H9 (cell line): ENCODE measurements at regions not wholly inside any gene's neighbourhood (a gene's known extent, or its start where the extent isn't known, plus 50 kb on each side); places are given as distances from the start of the nearest gene placed in this dataset.

Experiments used
- DNase-seq: peaks from one replicate; pipeline ENCODE4 v3.0.0-alpha.2; 2017
- H2AFZ ChIP-seq: one replicate; pipeline ENCODE4 v1.6.1; 2013; ENCODE audit warnings: mild to moderate bottlenecking, low read length, control low read depth, moderate library complexity
- H2AK5ac ChIP-seq: 2 replicates; pipeline ENCODE4 v1.6.1; 2013; ENCODE audit warnings: low read length, control low read depth, mixed read lengths; ENCODE audit not compliant: insufficient read length
- H2BK120ac ChIP-seq: one replicate; pipeline ENCODE4 v1.6.1; 2013; ENCODE audit warnings: low read depth, mild to moderate bottlenecking, low read length, control low read depth, inconsistent platforms; ENCODE audit not compliant: poor library complexity, severe bottlenecking
- H2BK12ac ChIP-seq: 2 replicates; pipeline ENCODE4 v1.6.1; 2013; ENCODE audit warnings: low read length, control low read depth, mixed read lengths, low read depth; ENCODE audit not compliant: insufficient read length
- H2BK15ac ChIP-seq: 2 replicates; pipeline ENCODE4 v1.6.1; 2013; ENCODE audit warnings: low read depth, low read length, control low read depth
- H2BK20ac ChIP-seq: one replicate; pipeline ENCODE4 v1.6.1; 2013; ENCODE audit warnings: low read depth, mild to moderate bottlenecking, low read length, control low read depth, inconsistent platforms; ENCODE audit not compliant: poor library complexity, severe bottlenecking
- H2BK5ac ChIP-seq: 2 replicates; pipeline ENCODE4 v1.6.1; 2013; ENCODE audit warnings: low read length, control low read depth, mixed read lengths; ENCODE audit not compliant: insufficient read length
- H3K14ac ChIP-seq: 2 replicates; pipeline ENCODE4 v1.6.1; 2013; ENCODE audit warnings: low read length, control low read depth; ENCODE audit not compliant: insufficient read depth
- H3K18ac ChIP-seq: 2 replicates; pipeline ENCODE4 v1.6.1; 2013; ENCODE audit warnings: low read depth, mild to moderate bottlenecking, mixed read lengths, low read length, control low read depth; ENCODE audit not compliant: insufficient read length
- H3K23ac ChIP-seq: 2 replicates; pipeline ENCODE4 v1.6.1; 2013; ENCODE audit warnings: low read length, control low read depth, mixed read lengths, low read depth; ENCODE audit not compliant: insufficient read length
- H3K23me2 ChIP-seq: 2 replicates; pipeline ENCODE4 v1.6.1; 2013; ENCODE audit warnings: low read depth, mild to moderate bottlenecking, mixed read lengths, low read length, control low read depth; ENCODE audit not compliant: insufficient read length, poor library complexity, severe bottlenecking
- H3K27ac ChIP-seq: 2 replicates; pipeline ENCODE4 v1.5.1; 2013; ENCODE audit warnings: low read length, control low read depth, mixed read lengths, low read depth; ENCODE audit not compliant: insufficient read length
- H3K27me3 ChIP-seq: 2 replicates; pipeline ENCODE4 v1.6.1; 2013; ENCODE audit warnings: low read length, control low read depth, inconsistent platforms; ENCODE audit not compliant: insufficient read depth
- H3K4ac ChIP-seq: 2 replicates; pipeline ENCODE4 v1.6.1; 2013; ENCODE audit warnings: low read depth, mild to moderate bottlenecking, control low read depth, inconsistent platforms, low read length, moderate library complexity
- H3K4me1 ChIP-seq: 2 replicates; pipeline ENCODE4 v1.6.1; 2013; ENCODE audit warnings: low read length, control low read depth, inconsistent platforms; ENCODE audit not compliant: insufficient read depth
- H3K4me2 ChIP-seq: 2 replicates; pipeline ENCODE4 v1.6.1; 2013; ENCODE audit warnings: low read length, control low read depth, mixed read lengths; ENCODE audit not compliant: insufficient read length, insufficient read depth
- H3K56ac ChIP-seq: 2 replicates; pipeline ENCODE4 v1.6.1; 2013; ENCODE audit warnings: low read depth, mild to moderate bottlenecking, mixed read lengths, low read length, control low read depth; ENCODE audit not compliant: insufficient read length
- H3K79me1 ChIP-seq: 2 replicates; pipeline ENCODE4 v1.6.1; 2013; ENCODE audit warnings: low read depth, mild to moderate bottlenecking, moderate library complexity, low read length, control low read depth, inconsistent platforms; ENCODE audit not compliant: insufficient read depth, poor library complexity, severe bottlenecking
- H3K79me2 ChIP-seq: 2 replicates; pipeline ENCODE4 v1.6.1; 2013; ENCODE audit warnings: low read length, control low read depth, inconsistent platforms; ENCODE audit not compliant: insufficient read depth
- H3K9ac ChIP-seq: 2 replicates; pipeline ENCODE4 v1.6.1; 2013; ENCODE audit warnings: low read length, control low read depth, mixed read lengths; ENCODE audit not compliant: insufficient read length; ENCODE audit errors: extremely low read depth
- H3K9me3 ChIP-seq: one replicate; pipeline ENCODE4 v1.6.1; 2013; ENCODE audit warnings: low read depth, low read length, inconsistent platforms; ENCODE audit not compliant: control insufficient read depth
- H3T11ph ChIP-seq: one replicate; pipeline ENCODE4 v1.6.1; 2013; ENCODE audit warnings: mild to moderate bottlenecking, low read length, control low read depth, inconsistent platforms
- H4K20me1 ChIP-seq: one replicate; pipeline ENCODE4 v1.6.1; 2013; ENCODE audit not compliant: control insufficient read depth, insufficient read length, insufficient read depth
- H4K5ac ChIP-seq: 2 replicates; pipeline ENCODE4 v1.6.1; 2013; ENCODE audit warnings: low read depth, mild to moderate bottlenecking, mixed read lengths, low read length, control low read depth; ENCODE audit not compliant: insufficient read length
- H4K8ac ChIP-seq: replicated peaks from 2 replicates; pipeline ENCODE4 v1.6.1; 2013; ENCODE audit warnings: low read length, control low read depth, mixed read lengths, low read depth; ENCODE audit not compliant: insufficient read length
- H4K91ac ChIP-seq: 2 replicates; pipeline ENCODE4 v1.6.1; 2013; ENCODE audit warnings: low read depth, mild to moderate bottlenecking, moderate library complexity, mixed read lengths, low read length, control low read depth; ENCODE audit not compliant: insufficient read length
- H3K27ac Mint-ChIP-seq, 3 experiments: 2 replicates in 2 of 3; 3 replicates in 1 of 3; pipeline ENCODE4 v1.8.0; 2020 to 2021; ENCODE audit warnings: mixed read lengths in 3 of 3, mild to moderate bottlenecking in 1 of 3, moderate library complexity in 1 of 3
- H3K27me3 Mint-ChIP-seq: 2 replicates; pipeline ENCODE4 v1.8.0; 2021; ENCODE audit warnings: low read depth, mild to moderate bottlenecking, moderate library complexity, mixed read lengths
- H3K36me3 Mint-ChIP-seq, 3 experiments: 2 replicates in 2 of 3; 3 replicates in 1 of 3; pipeline ENCODE4 v1.8.0; 2020 to 2021; ENCODE audit warnings: low read depth in 3 of 3, mixed read lengths in 3 of 3; ENCODE audit not compliant: insufficient read depth in 1 of 3
- H3K4me1 Mint-ChIP-seq, 2 experiments: 2 replicates each; pipeline ENCODE4 v1.8.0; 2020; ENCODE audit warnings: mixed read lengths in 2 of 2
- H3K4me3 Mint-ChIP-seq, 2 experiments: 2 replicates in 1 of 2; 3 replicates in 1 of 2; pipeline ENCODE4 v1.8.0; 2020 to 2021; ENCODE audit warnings: mild to moderate bottlenecking in 2 of 2, mixed read lengths in 2 of 2, moderate library complexity in 1 of 2
- H3K9me3 Mint-ChIP-seq, 2 experiments: 2 replicates in 1 of 2; 3 replicates in 1 of 2; pipeline ENCODE4 v1.8.0; 2020; ENCODE audit warnings: mild to moderate bottlenecking in 2 of 2, mixed read lengths in 2 of 2, moderate library complexity in 1 of 2
- CTCF ChIP-seq: fragments of 200-600 bp; sonication (generic); conservative IDR thresholded peaks from 3 replicates; pipeline ENCODE4 v1.8.0; 2021; ENCODE audit warnings: antibody characterized with exemption, mild to moderate bottlenecking
- WGBS: extraction: QIAGEN DNeasy Blood & Tissue Kit; methylation state at CpG from one replicate; pipeline ENCODE4 v1.1.7; 2013; ENCODE audit warnings: missing lambda C conversion rate, low lambda C conversion rate, mixed read lengths; ENCODE audit not compliant: insufficient read length; ENCODE audit errors: extremely low coverage; 5-methylcytosine and 5-hydroxymethylcytosine counted together

DNA sequence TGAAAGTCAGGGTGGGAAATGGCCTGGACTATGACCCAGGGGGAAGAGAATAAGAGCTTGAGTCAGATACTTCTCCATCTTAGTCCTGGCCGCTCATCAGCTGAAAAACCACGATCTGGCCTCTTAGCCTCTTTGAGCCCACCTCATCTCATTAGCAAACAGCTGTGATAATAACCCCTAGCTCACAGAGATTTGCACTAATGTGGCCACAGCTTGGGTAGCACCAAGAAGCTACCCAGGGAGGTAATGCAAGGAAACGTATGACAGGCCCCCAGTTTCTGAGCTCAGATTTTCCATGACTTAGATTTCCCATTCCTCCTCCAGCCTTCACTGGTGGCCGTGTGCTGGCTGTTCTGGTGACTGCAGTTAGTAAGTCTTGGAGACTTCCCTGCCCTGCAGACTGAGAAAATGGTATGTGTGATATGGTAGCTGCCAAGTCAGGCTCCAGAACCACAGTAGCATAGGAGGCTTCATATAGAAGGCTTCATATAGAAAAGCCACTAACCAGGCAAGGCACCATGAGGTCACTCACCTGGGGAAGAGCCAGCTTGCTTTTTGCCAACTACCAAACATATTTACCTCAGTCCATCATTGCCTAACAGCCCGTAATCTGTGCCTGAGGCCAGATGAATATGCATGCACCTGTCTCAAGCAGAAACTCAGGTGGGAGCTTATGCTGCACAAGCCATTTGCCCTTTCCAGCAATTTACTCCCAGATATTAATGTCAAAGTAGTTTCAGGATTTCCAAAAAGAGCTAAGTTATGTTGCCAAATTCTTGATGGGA, 51.4 kb upstream of the GABRE start:
- H3K27me3 Mint-ChIP-seq: no peaks in the 10 kb centered on the region; the same call in 1 of the 2 replicates
- WGBS: no CpG with 5 or more reads among the region's 5 CpGs
- peaks cover 56 to 65% of the 10 kb centered on the region in 2 experiments for H3K9me3 Mint-ChIP-seq

More for the DNA sequence above, 51.4 kb upstream of the GABRE start:
- H2BK20ac ChIP-seq: no peak overlapping the region
- no peak overlapping the region for H3T11ph ChIP-seq
- TF ChIP-seq CTCF: no peak
- no peak overlapping the region for H2BK12ac ChIP-seq
- H3K4me1 ChIP-seq: no peaks in the 10 kb centered on the region
- H3K23ac ChIP-seq: no peak overlapping the region
- no peak overlapping the region for H2BK15ac ChIP-seq
- H3K9me3 ChIP-seq: peaks cover 53% of the 10 kb centered on the region
- H3K36me3 Mint-ChIP-seq: peaks cover 0 to 14% (median 5%) of the 10 kb centered on the region in 3 experiments; a peak in 3 of 7 replicates
- no peaks in the 10 kb centered on the region for H3K4me1 Mint-ChIP-seq
- H3K4me2 ChIP-seq: no peak overlapping the region
- no peaks in the 10 kb centered on the region for H3K79me1 ChIP-seq
- no peaks in the 10 kb centered on the region for H4K20me1 ChIP-seq
- H2BK5ac ChIP-seq: no peak overlapping the region
- no peaks in the 10 kb centered on the region for H3K27me3 ChIP-seq
- H4K91ac ChIP-seq: no peak overlapping the region
- H3K4ac ChIP-seq: no peak overlapping the region
- no peak overlapping the region for H2AK5ac ChIP-seq
- H3K79me2 ChIP-seq: no peaks in the 10 kb centered on the region
- H3K9ac ChIP-seq: no peak overlapping the region
- H3K4me3 Mint-ChIP-seq: no peak overlapping the region
- no peak overlapping the region for H2AFZ ChIP-seq
- no peak overlapping the region for H3K27ac ChIP-seq
- no peak overlapping the region for H3K14ac ChIP-seq
- DNase-seq: no peak
- no peak overlapping the region for H3K56ac ChIP-seq
- no peak overlapping the region for H2BK120ac ChIP-seq
- H4K5ac ChIP-seq: no peak overlapping the region
- H3K27ac Mint-ChIP-seq: no peak overlapping the region
- H3K18ac ChIP-seq: no peak overlapping the region
- no peaks in the 10 kb centered on the region for H3K23me2 ChIP-seq
- H4K8ac ChIP-seq: no peak overlapping the region
